GM23248 (cell line): ENCODE measurements at regions not wholly inside any gene's neighbourhood (a gene's known extent, or its start where the extent isn't known, plus 50 kb on each side); places are given as distances from the start of the nearest gene placed in this dataset.
A peak's percentile ranks its signal among the peaks of the same experiment; 100 is the strongest.

Experiments
- DNase-seq: peaks from one replicate; pipeline ENCODE4 v3.0.0-alpha.2; 2015
- H2AFZ ChIP-seq: fragments of 200-600 bp; sonication (generic); 2 replicates; pipeline ENCODE4 v1.6.1; 2016; ENCODE audit warnings: antibody characterized with exemption
- H3F3A ChIP-seq: fragments of 200-600 bp; sonication (generic); 2 replicates; pipeline ENCODE4 v1.6.1; 2016; ENCODE audit warnings: mild to moderate bottlenecking, antibody characterized with exemption, mixed run types; ENCODE audit not compliant: insufficient read depth
- H3K27ac ChIP-seq: fragments of 200-600 bp; sonication (generic); 2 replicates; pipeline ENCODE4 v1.5.1; 2016; ENCODE audit warnings: mild to moderate bottlenecking
- H3K27me3 ChIP-seq: fragments of 200-600 bp; sonication (generic); replicated peaks from 2 replicates; pipeline ENCODE4 v1.6.1; 2016; ENCODE audit warnings: mild to moderate bottlenecking; ENCODE audit not compliant: insufficient read depth
- H3K36me3 ChIP-seq: fragments of 200-600 bp; sonication (generic); 2 replicates; pipeline ENCODE4 v1.6.1; 2016; ENCODE audit warnings: low read depth, mild to moderate bottlenecking
- H3K4me1 ChIP-seq: fragments of 200-600 bp; sonication (generic); 2 replicates; pipeline ENCODE4 v1.6.1; 2016; ENCODE audit warnings: mild to moderate bottlenecking; ENCODE audit not compliant: insufficient read depth
- H3K4me2 ChIP-seq: fragments of 200-600 bp; sonication (generic); one replicate; pipeline ENCODE4 v1.6.1; 2016; ENCODE audit warnings: mild to moderate bottlenecking; ENCODE audit not compliant: unreplicated experiment
- H3K4me3 ChIP-seq: fragments of 200-600 bp; sonication (generic); 2 replicates; pipeline ENCODE4 v1.5.1; 2016; ENCODE audit warnings: mild to moderate bottlenecking
- H3K79me2 ChIP-seq: fragments of 200-600 bp; sonication (generic); 2 replicates; pipeline ENCODE4 v1.6.1; 2016; ENCODE audit warnings: mild to moderate bottlenecking; ENCODE audit not compliant: insufficient read depth
- H3K9ac ChIP-seq: fragments of 200-600 bp; sonication (generic); 2 replicates; pipeline ENCODE4 v1.6.1; 2016; ENCODE audit warnings: mild to moderate bottlenecking
- H3K9me2 ChIP-seq: fragments of 200-600 bp; sonication (generic); 2 replicates; pipeline ENCODE4 v1.6.1; 2016; ENCODE audit warnings: mixed run types, mild to moderate bottlenecking, moderate library complexity; ENCODE audit not compliant: insufficient read depth
- H3K9me3 ChIP-seq: fragments of 200-600 bp; sonication (generic); one replicate; pipeline ENCODE4 v1.6.1; 2017; ENCODE audit warnings: low read depth
- H4K20me1 ChIP-seq: fragments of 200-600 bp; sonication (generic); 2 replicates; pipeline ENCODE4 v1.6.0; 2016; ENCODE audit not compliant: insufficient read depth
- EZH2 ChIP-seq: fragments of 200-600 bp; sonication (generic); IDR thresholded peaks from 2 replicates; pipeline ENCODE4 v1.6.1; 2018; ENCODE audit warnings: antibody characterized with exemption, mild to moderate bottlenecking; ENCODE audit not compliant: insufficient read depth, poor library complexity, severe bottlenecking
- EZH2phosphoT487 ChIP-seq: fragments of 200-600 bp; sonication (generic); IDR thresholded peaks from 2 replicates; pipeline ENCODE4 v1.6.1; 2018; ENCODE audit warnings: antibody characterized with exemption, moderate library complexity, mild to moderate bottlenecking, low read depth; ENCODE audit not compliant: insufficient read depth
- WGBS, 2 experiments: methylation state at CpG; one replicate each; pipeline ENCODE4 v1.1.6; 2015 to 2017; ENCODE audit warnings: low lambda C conversion rate in 2 of 2, low coverage in 1 of 2; ENCODE audit errors: missing lambda C conversion rate in 2 of 2; 5-methylcytosine and 5-hydroxymethylcytosine counted together
- in situ Hi-C: fragments of 300-500 bp; cut with MboI; formaldehyde crosslinking; loops from 2 replicates; pipeline ENCODE4 v1.15.0; 2020

DNA sequence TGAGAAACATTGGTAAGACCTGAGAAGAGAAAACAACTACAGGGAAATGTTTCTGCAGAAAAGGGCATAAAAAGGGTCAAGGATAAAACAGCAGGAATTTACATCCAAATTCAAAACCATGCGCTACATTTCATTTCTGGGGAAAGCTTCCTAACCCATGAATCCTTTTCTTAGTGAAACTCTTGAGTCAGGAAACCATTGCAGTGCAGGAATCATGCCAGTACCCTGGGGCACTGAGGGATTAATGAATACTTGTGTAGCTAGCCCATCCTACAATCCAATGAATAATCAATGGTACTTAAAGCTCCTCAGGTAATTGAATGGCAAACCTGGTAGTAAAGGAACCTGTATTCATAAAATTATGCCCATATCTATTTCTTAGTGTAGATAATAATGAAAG, 580.5 kb downstream of the TLE1 start:
- 75 to 85% methylated on average over 1 of the region's 1 CpG for WGBS, 2 experiments

DNA sequence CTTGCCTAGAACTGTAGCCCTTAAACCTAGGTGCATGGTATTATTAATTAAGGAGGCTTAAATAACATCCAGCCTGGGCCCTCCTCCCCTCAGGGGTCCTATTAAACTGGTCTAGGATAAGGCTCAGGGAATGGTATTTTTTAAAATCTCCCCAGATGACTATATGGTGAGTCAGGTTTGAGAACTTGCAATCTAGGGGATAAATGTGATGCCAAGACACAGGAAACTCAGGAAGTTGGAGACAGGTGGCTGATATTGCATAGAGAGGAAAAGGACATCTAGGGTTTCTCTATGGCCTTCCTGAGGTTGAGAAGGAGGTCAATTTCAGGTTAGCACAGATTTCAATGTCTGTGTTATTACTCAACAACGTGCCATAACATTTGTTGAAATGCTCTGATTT, 581.0 kb downstream of the TLE1 start:
- H3K79me2 ChIP-seq: no peaks in the 10 kb centered on the region
- in situ Hi-C loops: no loop called here
- no peak for DNase-seq
- no peaks in the 10 kb centered on the region for H3K9me2 ChIP-seq
- H3K9ac ChIP-seq: no peak overlapping the region
- no peak overlapping the region for H3K4me2 ChIP-seq
- H3K4me3 ChIP-seq: no peak overlapping the region
- H3K27ac ChIP-seq: no peak overlapping the region
- no peaks in the 10 kb centered on the region for H3K36me3 ChIP-seq
- H2AFZ ChIP-seq: no peak overlapping the region
- H3F3A ChIP-seq: no peaks in the 10 kb centered on the region
- no peaks in the 10 kb centered on the region for H3K4me1 ChIP-seq
- no peaks in the 10 kb centered on the region for H3K9me3 ChIP-seq
- peaks cover 4% of the 10 kb centered on the region; the same call in 1 of the 2 replicates for H3K27me3 ChIP-seq
- TF ChIP-seq EZH2 (no peak), EZH2phosphoT487 (no peak)
- WGBS, 2 experiments: 44 to 63% methylated on average over 1 of the region's 1 CpG
- no peaks in the 10 kb centered on the region for H4K20me1 ChIP-seq

More for the DNA sequence above, 580.5 kb downstream of the TLE1 start:
- H3F3A ChIP-seq: no peaks in the 10 kb centered on the region
- H3K36me3 ChIP-seq: no peaks in the 10 kb centered on the region
- no peak overlapping the region for H2AFZ ChIP-seq
- H3K4me2 ChIP-seq: no peak overlapping the region
- TF ChIP-seq EZH2phosphoT487: no peak
- no peak for TF ChIP-seq EZH2
- H4K20me1 ChIP-seq: no peaks in the 10 kb centered on the region
- no peaks in the 10 kb centered on the region for H3K79me2 ChIP-seq
- H3K9me3 ChIP-seq: no peaks in the 10 kb centered on the region
- H3K27me3 ChIP-seq: peaks cover 4% of the 10 kb centered on the region; the same call in 1 of the 2 replicates
- H3K27ac ChIP-seq: no peak overlapping the region
- H3K4me3 ChIP-seq: no peak overlapping the region
- no peaks in the 10 kb centered on the region for H3K4me1 ChIP-seq
- no peak overlapping the region for H3K9ac ChIP-seq
- in situ Hi-C loops: no loop called here
- no peak for DNase-seq
- no peaks in the 10 kb centered on the region for H3K9me2 ChIP-seq

DNA sequence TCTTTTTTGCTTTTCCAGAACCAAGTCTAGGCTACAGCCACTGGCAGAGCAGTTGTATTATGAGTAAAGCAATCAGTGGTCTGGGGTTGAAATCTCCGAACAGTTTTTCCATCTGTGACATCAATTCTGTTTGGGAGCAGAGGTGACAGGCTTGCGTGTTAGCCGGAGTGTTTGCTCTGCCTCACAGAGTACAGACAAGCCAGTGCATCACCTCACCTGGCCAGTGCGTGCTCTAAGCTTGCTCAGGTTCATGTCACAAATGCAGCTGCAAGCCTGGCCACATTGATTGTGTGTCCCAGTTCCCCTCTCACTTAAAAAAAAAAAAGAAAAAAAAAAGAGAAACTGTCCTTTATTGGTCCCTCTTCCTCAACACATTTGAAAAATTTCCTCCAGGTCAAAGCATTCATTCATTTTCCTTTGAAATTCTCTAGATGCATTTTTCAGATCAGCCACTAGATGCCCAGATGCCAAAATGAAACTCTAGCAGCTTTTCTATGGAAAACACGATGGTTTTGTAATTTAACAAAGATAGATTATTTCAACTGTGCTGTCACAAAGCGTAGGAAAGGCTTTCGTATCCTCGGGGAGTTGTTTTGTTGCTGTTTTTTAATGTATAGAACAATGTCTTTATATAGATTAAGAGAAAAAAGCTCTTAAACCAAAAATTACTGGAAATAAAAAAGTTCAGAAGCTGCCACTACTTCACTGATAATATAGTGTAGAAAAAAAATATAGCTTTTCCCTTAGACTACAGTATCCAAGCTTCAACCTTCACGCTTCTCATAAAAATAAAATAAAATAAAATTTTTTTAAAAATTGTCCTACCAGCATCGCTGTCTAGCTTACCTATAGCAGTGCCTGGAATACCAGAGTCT, 585.5 kb downstream of the TLE1 start:
- TF ChIP-seq EZH2phosphoT487 (no peak), EZH2 (no peak)
- 55 to 59% methylated on average over 10 of the region's 10 CpGs for WGBS, 2 experiments
- no peak overlapping the region for H3K9ac ChIP-seq
- DNase-seq: peak; percentile 25
- no peak overlapping the region for H2AFZ ChIP-seq
- H3F3A ChIP-seq: no peaks in the 10 kb centered on the region
- H3K79me2 ChIP-seq: no peaks in the 10 kb centered on the region
- H3K4me2 ChIP-seq: no peak overlapping the region
- H3K4me1 ChIP-seq: no peaks in the 10 kb centered on the region
- no peaks in the 10 kb centered on the region; the same call in none of the 2 replicates for H3K27me3 ChIP-seq
- H3K9me2 ChIP-seq: no peaks in the 10 kb centered on the region
- no peaks in the 10 kb centered on the region for H3K9me3 ChIP-seq
- no peaks in the 10 kb centered on the region for H3K36me3 ChIP-seq
- H4K20me1 ChIP-seq: no peaks in the 10 kb centered on the region
- no peak overlapping the region for H3K27ac ChIP-seq
- in situ Hi-C loops: no loop called here
- H3K4me3 ChIP-seq: no peak overlapping the region

DNA sequence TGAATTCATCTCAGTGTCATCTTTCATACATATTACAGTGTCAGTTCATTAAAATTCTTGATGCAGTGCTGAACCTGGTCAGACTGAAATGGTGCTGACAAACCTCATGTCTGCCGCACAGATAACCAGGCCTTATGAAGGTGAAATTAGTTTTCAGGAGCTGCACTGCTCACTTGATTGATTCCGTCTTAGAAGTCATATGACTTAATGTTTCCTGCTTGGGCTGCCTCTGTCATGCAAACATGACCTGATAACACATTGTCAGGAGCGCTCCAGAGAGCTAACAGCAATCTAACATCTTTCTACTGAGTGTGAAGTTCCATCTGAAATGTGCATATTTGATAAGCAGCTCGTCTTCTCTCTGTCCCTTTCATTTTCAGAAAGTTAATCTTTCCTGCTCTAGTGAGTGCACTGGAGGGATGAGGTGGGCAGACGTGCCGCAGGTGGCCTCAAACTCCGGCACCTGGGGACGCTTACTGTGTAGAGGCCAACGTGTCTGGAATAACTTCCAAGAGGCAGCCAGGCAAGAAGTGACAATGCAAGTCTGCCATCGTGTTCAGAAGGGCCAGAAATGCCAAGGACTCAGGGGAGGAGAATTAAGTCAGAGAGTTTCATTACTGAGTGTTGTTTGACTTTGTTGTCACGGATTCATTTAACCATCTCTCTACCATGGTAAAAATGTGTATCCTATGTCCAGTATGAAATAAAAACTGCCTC, 592.1 kb downstream of the TLE1 start:
- H3K9me3 ChIP-seq: no peaks in the 10 kb centered on the region
- no peak overlapping the region for H3K4me3 ChIP-seq
- no peaks in the 10 kb centered on the region for H3K4me1 ChIP-seq
- in situ Hi-C loops: no loop called here
- H3K27me3 ChIP-seq: no peaks in the 10 kb centered on the region; the same call in 1 of the 2 replicates
- 47 to 48% methylated on average over 11 of the region's 11 CpGs for WGBS, 2 experiments
- no peak overlapping the region for H2AFZ ChIP-seq
- H3K79me2 ChIP-seq: no peaks in the 10 kb centered on the region
- TF ChIP-seq EZH2: no peak
- no peaks in the 10 kb centered on the region for H3K36me3 ChIP-seq
- no peaks in the 10 kb centered on the region for H3K9me2 ChIP-seq
- H3K4me2 ChIP-seq: no peak overlapping the region
- no peak overlapping the region for H3K9ac ChIP-seq
- DNase-seq: no peak
- no peaks in the 10 kb centered on the region for H4K20me1 ChIP-seq
- H3F3A ChIP-seq: no peaks in the 10 kb centered on the region
- no peak overlapping the region for H3K27ac ChIP-seq
